Endothelial cell of umbilical vein (primary cell): ENCODE measurements at regions not wholly inside any gene's neighbourhood (a gene's known extent, or its start where the extent isn't known, plus 50 kb on each side); places are given as distances from the start of the nearest gene placed in this dataset.

Source experiments
- BruUV-seq: library from RNA; stranded (reverse); fragments of 400-500 nt; replicated peaks from 2 replicates; lab custom pipeline; 2021; lab: Mats Ljungman, UMichigan
- CTCF ChIA-PET: fragments of 300-600, 350-600 bp; sonication (Branson Sonifier 250); formaldehyde crosslinking; loops from one replicate; lab custom pipeline; 2021; ENCODE audit warnings: antibody characterized with exemption, inconsistent platforms; lab: Charles Lee
- POLR2A ChIA-PET: fragments of 300-600, 350-600 bp; sonication (Branson Sonifier 250); formaldehyde crosslinking; loops from one replicate; lab custom pipeline; 2021; ENCODE audit warnings: antibody characterized with exemption, inconsistent platforms; lab: Charles Lee
- DNase-seq: peaks from one replicate; pipeline ENCODE4 v3.0.0-alpha.2; 2011; ENCODE audit warnings: low read depth, low spot score
- FAIRE-seq: peaks from 2 replicates; lab custom pipeline; 2011; peaks lifted over from hg19 to GRCh38; lab: Jason Lieb, UNC
- H2AFZ ChIP-seq: 2 replicates; pipeline ENCODE4 v1.6.0; 2012; ENCODE audit warnings: low read depth, low read length, control low read depth, inconsistent platforms
- H3K27ac ChIP-seq: 2 replicates; pipeline ENCODE4 v1.5.1; 2011; ENCODE audit warnings: low read depth, mild to moderate bottlenecking, control low read depth, low read length, moderate library complexity; ENCODE audit not compliant: insufficient read depth
- H3K27me3 ChIP-seq, 2 experiments: 2 replicates each; pipeline versions ENCODE4 v1.6.0 to v1.6.1; 2011; ENCODE audit warnings: low read length in 2 of 2, mixed read lengths in 1 of 2; ENCODE audit not compliant: control insufficient read depth in 2 of 2, insufficient read depth in 2 of 2
- H3K36me3 ChIP-seq, 2 experiments: 2 replicates in 1 of 2; 3 replicates in 1 of 2; pipeline ENCODE4 v1.5.1; 2011; ENCODE audit warnings: low read length in 2 of 2, mild to moderate bottlenecking in 1 of 2, moderate library complexity in 1 of 2; ENCODE audit not compliant: control insufficient read depth in 2 of 2, insufficient read depth in 2 of 2; ENCODE audit errors: extremely low read depth in 1 of 2
- H3K4me1 ChIP-seq: 3 replicates; pipeline ENCODE4 v1.5.1; 2011; ENCODE audit warnings: mild to moderate bottlenecking, low read length; ENCODE audit not compliant: control insufficient read depth, insufficient read depth; ENCODE audit errors: extremely low read depth
- H3K4me2 ChIP-seq: 2 replicates; pipeline ENCODE4 v1.6.1; 2011; ENCODE audit warnings: low read length, control low read depth, mixed read lengths; ENCODE audit not compliant: insufficient read depth
- H3K4me3 ChIP-seq, 3 experiments: fragments of 200-600 bp in 1 of 3; sonication (generic), shearing (Covaris generic) in 1 of 3; replicated peaks in 1 of 3; 2 replicates each; pipeline ENCODE4 v1.5.1; 2011 to 2016; ENCODE audit warnings: control low read depth in 3 of 3, low read length in 3 of 3, mild to moderate bottlenecking in 2 of 3, inconsistent platforms in 1 of 3, low read depth in 1 of 3, moderate library complexity in 1 of 3; ENCODE audit not compliant: insufficient read depth in 1 of 3
- H3K79me2 ChIP-seq: 2 replicates; pipeline ENCODE4 v1.6.0; 2012; ENCODE audit warnings: low read length, inconsistent platforms; ENCODE audit not compliant: control insufficient read depth, insufficient read depth
- H3K9ac ChIP-seq: replicated peaks from 2 replicates; pipeline ENCODE3; 2011; ENCODE audit warnings: low read length, control low read depth; ENCODE audit not compliant: insufficient read depth; ENCODE audit errors: extremely low read depth
- H3K9me1 ChIP-seq: replicated peaks from 3 replicates; pipeline ENCODE4 v1.6.0; 2011; ENCODE audit warnings: mild to moderate bottlenecking, low read length; ENCODE audit not compliant: control insufficient read depth, insufficient read depth; ENCODE audit errors: extremely low read depth
- H3K9me3 ChIP-seq: replicated peaks from 2 replicates; pipeline ENCODE4 v1.5.1; 2012; ENCODE audit warnings: low read length, inconsistent platforms; ENCODE audit not compliant: control insufficient read depth, insufficient read depth
- H4K20me1 ChIP-seq: replicated peaks from 2 replicates; pipeline ENCODE3; 2011; ENCODE audit warnings: mild to moderate bottlenecking, low read length; ENCODE audit not compliant: control insufficient read depth, insufficient read depth; ENCODE audit errors: extremely low read depth
- EZH2 ChIP-seq: IDR thresholded peaks from 2 replicates; pipeline ENCODE4 v1.6.1; 2012; ENCODE audit warnings: borderline replicate concordance, low read depth, mild to moderate bottlenecking, moderate library complexity, low read length, inconsistent platforms; ENCODE audit not compliant: severe bottlenecking
- FOS ChIP-seq: IDR thresholded peaks from 2 replicates; pipeline ENCODE4 v1.6.1; 2011; ENCODE audit warnings: mild to moderate bottlenecking, low read length, moderate library complexity, borderline replicate concordance; ENCODE audit not compliant: insufficient read depth
- GATA2 ChIP-seq: IDR thresholded peaks from 2 replicates; pipeline ENCODE4 v1.7.0; 2011; ENCODE audit warnings: low read depth, mild to moderate bottlenecking, moderate library complexity, mixed read lengths, low read length; ENCODE audit not compliant: insufficient read length, insufficient read depth
- JUN ChIP-seq: IDR thresholded peaks from 2 replicates; pipeline ENCODE4 v1.6.1; 2011; ENCODE audit warnings: borderline replicate concordance, low read depth; ENCODE audit not compliant: insufficient read length, insufficient read depth
- MYC ChIP-seq: IDR thresholded peaks from one replicate; pipeline ENCODE4 v1.6.1; 2011; ENCODE audit warnings: mild to moderate bottlenecking, low read depth, low read length
- POLR2A ChIP-seq: IDR thresholded peaks from 2 replicates; pipeline ENCODE4 v1.6.1; 2012; ENCODE audit warnings: low read depth, mild to moderate bottlenecking, control low read depth, low read length
- POLR2AphosphoS5 ChIP-seq: IDR thresholded peaks from 2 replicates; pipeline ENCODE4 v1.6.1; 2012; ENCODE audit warnings: low read depth, mild to moderate bottlenecking, control low read depth, low read length, moderate library complexity; ENCODE audit not compliant: insufficient read depth
- dilution Hi-C: fragments of 300-500 bp; cut with MboI; formaldehyde crosslinking; loops from one replicate; pipeline ENCODE4 v1.15.0; 2019; ENCODE audit warnings: low sequenced_read_pairs; ENCODE audit not compliant: extremely low pct_ligation_motif_present
- intact Hi-C: fragments of 100-400 bp; cut with micrococcal nuclease; formaldehyde crosslinking; loops from one replicate; pipeline ENCODE4 v1.10.0; 2022
- TF ChIP-seq, protein P1 (sequence below): IDR thresholded peaks from 2 replicates; pipeline ENCODE4 v1.6.1; 2011; ENCODE audit not compliant: insufficient read depth, insufficient read length
- TF ChIP-seq, protein P2 (sequence below), 2 donors: IDR thresholded peaks; 1 replicate in 1 of 2; 2 replicates in 1 of 2; pipeline ENCODE4 v1.5.1; 2011; ENCODE audit warnings: low read length in 2 of 2, mild to moderate bottlenecking in 2 of 2, moderate library complexity in 2 of 2, control low read depth in 1 of 2, inconsistent platforms in 1 of 2, low read depth in 1 of 2; ENCODE audit not compliant: insufficient read depth in 1 of 2; ENCODE audit errors: extremely low read depth in 1 of 2

- ChIA-PET POLR2A (no interaction called here), CTCF (no interaction called here)
- Histone ChIP-seq H3K4me1 (no peaks in the 10 kb centered on the region), H4K20me1 (no peaks in the 10 kb centered on the region), H2AFZ (no peak overlapping the region), H3K9me1 (no peaks in the 10 kb centered on the region), H3K36me3 (no peaks in the 10 kb centered on the region), H3K27me3 (no peaks in the 10 kb centered on the region), H3K9me3 (no peaks in the 10 kb centered on the region), H3K27ac (no peak overlapping the region), H3K79me2 (no peaks in the 10 kb centered on the region), H3K9ac (no peak overlapping the region), H3K4me2 (no peak overlapping the region), H3K4me3 (no peak overlapping the region)
- dilution Hi-C loops (no loop called here), intact Hi-C loops (no loop called here)
- TF ChIP-seq FOS (no peak), JUN (no peak), GATA2 (no peak), MYC (no peak), EZH2 (no peak), POLR2A (no peak), POLR2AphosphoS5 (no peak)
- TF ChIP-seq, protein P1, sequence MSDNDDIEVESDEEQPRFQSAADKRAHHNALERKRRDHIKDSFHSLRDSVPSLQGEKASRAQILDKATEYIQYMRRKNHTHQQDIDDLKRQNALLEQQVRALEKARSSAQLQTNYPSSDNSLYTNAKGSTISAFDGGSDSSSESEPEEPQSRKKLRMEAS: no peak
- TF ChIP-seq, protein P2, sequence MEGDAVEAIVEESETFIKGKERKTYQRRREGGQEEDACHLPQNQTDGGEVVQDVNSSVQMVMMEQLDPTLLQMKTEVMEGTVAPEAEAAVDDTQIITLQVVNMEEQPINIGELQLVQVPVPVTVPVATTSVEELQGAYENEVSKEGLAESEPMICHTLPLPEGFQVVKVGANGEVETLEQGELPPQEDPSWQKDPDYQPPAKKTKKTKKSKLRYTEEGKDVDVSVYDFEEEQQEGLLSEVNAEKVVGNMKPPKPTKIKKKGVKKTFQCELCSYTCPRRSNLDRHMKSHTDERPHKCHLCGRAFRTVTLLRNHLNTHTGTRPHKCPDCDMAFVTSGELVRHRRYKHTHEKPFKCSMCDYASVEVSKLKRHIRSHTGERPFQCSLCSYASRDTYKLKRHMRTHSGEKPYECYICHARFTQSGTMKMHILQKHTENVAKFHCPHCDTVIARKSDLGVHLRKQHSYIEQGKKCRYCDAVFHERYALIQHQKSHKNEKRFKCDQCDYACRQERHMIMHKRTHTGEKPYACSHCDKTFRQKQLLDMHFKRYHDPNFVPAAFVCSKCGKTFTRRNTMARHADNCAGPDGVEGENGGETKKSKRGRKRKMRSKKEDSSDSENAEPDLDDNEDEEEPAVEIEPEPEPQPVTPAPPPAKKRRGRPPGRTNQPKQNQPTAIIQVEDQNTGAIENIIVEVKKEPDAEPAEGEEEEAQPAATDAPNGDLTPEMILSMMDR (IDR thresholded peaks at IDR 0.05; ENCODE audit: extremely low read depth in 1 of 2, insufficient read depth in 1 of 2, low read depth in 1 of 2, low read length in 2 of 2): no peak
- DNase-seq: no peak
- FAIRE-seq: no peak
- no TSS peak for BruUV-seq
Observed at GRCh38 chr1:230568676-230569075, 73.6 kb upstream of the COG2 start.
